HepG2 (cell line): ENCODE measurements at regions not wholly inside any gene's neighbourhood (a gene's known extent, or its start where the extent isn't known, plus 50 kb on each side); places are given as distances from the start of the nearest gene placed in this dataset.

Experiments
- ATAC-seq: fragments of 200-7000 bp; cut with Tn5 transposase; 3 replicates; pipeline ENCODE4 v1.9.1; 2020; ENCODE audit warnings: mild to moderate bottlenecking, moderate library complexity
- BruUV-seq: library from RNA; stranded (reverse); fragments of 400-500 nt; replicated peaks from 2 replicates; lab custom pipeline; 2021; lab: Mats Ljungman, UMichigan
- CTCF ChIA-PET: fragments of 300-600 bp; formaldehyde crosslinking; extraction: SDS; loops from one replicate; lab custom pipeline; 2021; ENCODE audit warnings: low total read pairs, inconsistent platforms, low intra/inter-chr PET ratio; lab: Yijun Ruan, JAX
- POLR2A ChIA-PET: fragments of 350-600 bp; sonication (Branson Sonifier 250); formaldehyde crosslinking; loops from one replicate; lab custom pipeline; 2020; ENCODE audit warnings: antibody characterized with exemption, inconsistent platforms; lab: Yijun Ruan, JAX
- DNase-seq: peaks from one replicate; pipeline ENCODE4 v3.0.0-alpha.2; 2015; ENCODE audit warnings: low spot score
- FAIRE-seq: peaks from 3 replicates; lab custom pipeline; 2011; peaks lifted over from hg19 to GRCh38; lab: Jason Lieb, UNC
- H2AFZ ChIP-seq: one replicate; pipeline ENCODE4 v1.6.1; 2011; ENCODE audit warnings: low read length, inconsistent platforms
- H3K27ac ChIP-seq: fragments of 300-600 bp; 3 replicates; pipeline ENCODE4 v1.8.0; 2011; ENCODE audit warnings: mixed run types, mild to moderate bottlenecking, mixed read lengths, low read length, inconsistent platforms; ENCODE audit not compliant: insufficient read depth; ENCODE audit errors: extremely low read length
- H3K27me3 ChIP-seq, 2 experiments: fragments of 200-600 bp in 1 of 2; 2 replicates in 1 of 2; 3 replicates in 1 of 2; pipeline versions ENCODE4 v1.6.0 to v1.8.0; 2011; ENCODE audit warnings: low read length in 2 of 2, mild to moderate bottlenecking in 2 of 2, moderate library complexity in 2 of 2, inconsistent platforms in 1 of 2; ENCODE audit not compliant: insufficient read depth in 2 of 2, control insufficient read depth in 1 of 2
- H3K36me3 ChIP-seq, 2 experiments: fragments of 200-600 bp in 1 of 2; replicated peaks in 1 of 2; 2 replicates in 1 of 2; 3 replicates in 1 of 2; pipeline versions ENCODE4 v1.5.1 to v1.8.0; 2011; ENCODE audit warnings: low read length in 2 of 2, inconsistent platforms in 1 of 2; ENCODE audit not compliant: insufficient read depth in 2 of 2, control insufficient read depth in 1 of 2
- H3K4me1 ChIP-seq: 2 replicates; pipeline ENCODE4 v1.5.1; 2012; ENCODE audit warnings: low read length, inconsistent platforms; ENCODE audit not compliant: insufficient read depth
- H3K4me2 ChIP-seq: 2 replicates; pipeline ENCODE4 v1.6.0; 2011; ENCODE audit warnings: low read depth, low read length, inconsistent platforms
- H3K4me3 ChIP-seq, 3 experiments: fragments of 200-600 bp in 1 of 3; sonication (generic), shearing (Covaris generic) in 1 of 3; replicated peaks in 1 of 3; 2 replicates each; pipeline ENCODE4 v1.5.1; 2011 to 2016; ENCODE audit warnings: low read length in 3 of 3, inconsistent platforms in 2 of 3, low read depth in 2 of 3, mild to moderate bottlenecking in 2 of 3, control low read depth in 1 of 3, mixed read lengths in 1 of 3; ENCODE audit not compliant: insufficient read depth in 1 of 3
- H3K79me2 ChIP-seq: one replicate; pipeline ENCODE4 v1.6.1; 2011; ENCODE audit warnings: low read length, inconsistent platforms; ENCODE audit not compliant: insufficient read depth
- H3K9ac ChIP-seq: 2 replicates; pipeline ENCODE4 v1.6.0; 2011; ENCODE audit warnings: mild to moderate bottlenecking, low read depth, low read length, inconsistent platforms; ENCODE audit not compliant: insufficient read depth
- H3K9me3 ChIP-seq: 2 replicates; pipeline ENCODE4 v1.5.1; 2012; ENCODE audit warnings: mild to moderate bottlenecking, low read length
- H4K20me1 ChIP-seq: 2 replicates; pipeline ENCODE4 v1.6.0; 2011; ENCODE audit warnings: inconsistent platforms, mild to moderate bottlenecking, low read length, moderate library complexity; ENCODE audit not compliant: insufficient read depth
- ATF7-NPFF ChIP-seq: sonication (generic); formaldehyde crosslinking; IDR thresholded peaks from 2 replicates; pipeline ENCODE4 v1.8.1; 2023; ENCODE audit warnings: mild to moderate bottlenecking, low read depth, missing genetic modification reagents, moderate library complexity
- BCL6 ChIP-seq: IDR thresholded peaks from 2 replicates; pipeline ENCODE4 v1.6.1; 2016; ENCODE audit warnings: missing genetic modification reagents, missing compliant biosample characterization
- DNMT3B ChIP-seq: conservative IDR thresholded peaks from 2 replicates; pipeline ENCODE4 v1.6.1; 2016; ENCODE audit warnings: missing biosample characterization, control low read depth
- HNRNPUL1 ChIP-seq: fragments of 200-400 bp; formaldehyde crosslinking; IDR thresholded peaks from 2 replicates; pipeline ENCODE4 v1.6.1; 2017; ENCODE audit warnings: low read depth, mild to moderate bottlenecking, low read length, moderate library complexity
- LBX2 ChIP-seq: sonication (generic); formaldehyde crosslinking; IDR thresholded peaks from 2 replicates; pipeline ENCODE4 v1.5.0; 2020; ENCODE audit warnings: missing genetic modification reagents, mild to moderate bottlenecking, borderline replicate concordance
- MAF1 ChIP-seq: sonication (generic); formaldehyde crosslinking; IDR thresholded peaks from 2 replicates; pipeline ENCODE4 v1.5.0; 2020; ENCODE audit warnings: missing genetic modification reagents, borderline replicate concordance
- NR0B2 ChIP-seq: sonication (generic); formaldehyde crosslinking; IDR thresholded peaks from 2 replicates; pipeline ENCODE4 v1.4.0; 2020; ENCODE audit warnings: mild to moderate bottlenecking, missing genetic modification reagents
- NR2F2 ChIP-seq: IDR thresholded peaks from 2 replicates; pipeline ENCODE4 v1.6.1; 2012; ENCODE audit warnings: low read depth, inconsistent platforms, borderline replicate concordance
- PREB ChIP-seq: sonication (generic); formaldehyde crosslinking; IDR thresholded peaks from 2 replicates; pipeline ENCODE4 v1.4.0; 2020; ENCODE audit warnings: missing genetic modification reagents
- TRIM24 ChIP-seq: sonication (generic); formaldehyde crosslinking; IDR thresholded peaks from 2 replicates; pipeline ENCODE4 v1.8.0; 2022; ENCODE audit warnings: mild to moderate bottlenecking, missing genetic modification reagents
- ZNF225 ChIP-seq: sonication (generic); formaldehyde crosslinking; IDR thresholded peaks from 2 replicates; pipeline ENCODE4 v1.4.0; 2020; ENCODE audit warnings: mild to moderate bottlenecking, missing genetic modification reagents
- ZNF263 ChIP-seq: sonication (generic); formaldehyde crosslinking; IDR thresholded peaks from 2 replicates; pipeline ENCODE4 v1.4.0; 2020; ENCODE audit warnings: missing genetic modification reagents
- ZNF280D ChIP-seq: sonication (generic); formaldehyde crosslinking; IDR thresholded peaks from 2 replicates; pipeline ENCODE4 v1.5.1; 2020; ENCODE audit warnings: mild to moderate bottlenecking, missing genetic modification reagents
- ZNF362 ChIP-seq: sonication (generic); formaldehyde crosslinking; IDR thresholded peaks from 2 replicates; pipeline ENCODE4 v1.4.0; 2020; ENCODE audit warnings: missing genetic modification reagents, mild to moderate bottlenecking, borderline replicate concordance
- ZNF510 ChIP-seq: sonication (generic); formaldehyde crosslinking; IDR thresholded peaks from 2 replicates; pipeline ENCODE4 v1.4.0; 2020; ENCODE audit warnings: low read depth, mild to moderate bottlenecking, missing genetic modification reagents
- ZNF879 ChIP-seq: sonication (generic); formaldehyde crosslinking; IDR thresholded peaks from 2 replicates; pipeline ENCODE4 v1.8.1; 2023; ENCODE audit warnings: missing genetic modification reagents
- ZNF891 ChIP-seq: sonication (generic); formaldehyde crosslinking; IDR thresholded peaks from 2 replicates; pipeline ENCODE4 v1.5.0; 2020; ENCODE audit warnings: mild to moderate bottlenecking, missing genetic modification reagents
- ZZZ3 ChIP-seq: sonication (generic); formaldehyde crosslinking; IDR thresholded peaks from 2 replicates; pipeline ENCODE4 v1.4.0; 2020; ENCODE audit warnings: missing genetic modification reagents, mild to moderate bottlenecking, borderline replicate concordance
- WGBS: methylation state at CpG from one replicate; pipeline ENCODE4 v1.1.6; 2017; ENCODE audit warnings: low lambda C conversion rate; 5-methylcytosine and 5-hydroxymethylcytosine counted together
- in situ Hi-C: cut with HindIII; loops from 2 replicates; pipeline ENCODE4 v1.10.0; 2017; ENCODE audit warnings: low pct_unique_long_range_greater_than_20kb; ENCODE audit not compliant: extremely low pct_ligation_motif_present
- intact Hi-C: fragments of 100-400 bp; cut with micrococcal nuclease; formaldehyde crosslinking; loops from one replicate; pipeline ENCODE4 v1.10.0; 2022; ENCODE audit not compliant: unreplicated experiment

- TF ChIP-seq ZNF280D (CRISPR knock-in tag), result no peak
- no peak for TF ChIP-seq ZNF263
- no peak for TF ChIP-seq MAF1 (CRISPR knock-in tag)
- no peak for TF ChIP-seq ZNF891
Observed at GRCh38 chr7:69104023-69104422, 494.3 kb upstream of the AUTS2 start (continued).

GRCh38 chr7:69105092-69105491, 493.2 kb upstream of the AUTS2 start:
- BruUV-seq, result no TSS peak
- Histone ChIP-seq H3K9me3 (peaks cover 33% of the 10 kb centered on the region), H2AFZ (no peak overlapping the region), H3K36me3 (no peaks in the 10 kb centered on the region), H3K27ac (no peak overlapping the region), H3K9ac (no peak overlapping the region), H3K4me2 (no peak overlapping the region), H3K79me2 (no peaks in the 10 kb centered on the region), H3K4me3 (no peak overlapping the region), H3K4me1 (no peaks in the 10 kb centered on the region), H4K20me1 (no peaks in the 10 kb centered on the region), H3K27me3 (no peaks in the 10 kb centered on the region)
- intact Hi-C loops, result no loop called here
- ChIA-PET POLR2A (no interaction called here), CTCF (no interaction called here)
- WGBS, result 18% methylated on average over 3 of the region's 3 CpGs
- ATAC-seq (no peak), FAIRE-seq (no peak), DNase-seq (no peak)
- in situ Hi-C loops, result no loop called here
- TF ChIP-seq ZNF510 (CRISPR knock-in tag), result no peak
- no peak for TF ChIP-seq BCL6
- no peak for TF ChIP-seq ATF7-NPFF
- TF ChIP-seq LBX2, result no peak
- no peak for TF ChIP-seq ZNF879 (CRISPR knock-in tag)
- no peak for TF ChIP-seq ZNF362 (CRISPR knock-in tag)
- TF ChIP-seq ZNF225 (CRISPR knock-in tag), result no peak
- TF ChIP-seq ZZZ3 (CRISPR knock-in tag), result no peak
- no peak for TF ChIP-seq PREB
- TF ChIP-seq TRIM24 (CRISPR knock-in tag), result no peak
- no peak for TF ChIP-seq HNRNPUL1
- TF ChIP-seq DNMT3B (CRISPR knock-in tag), result no peak
- TF ChIP-seq NR2F2, result no peak
- TF ChIP-seq NR0B2, result no peak
